IPS-15b (cell line): ENCODE measurements at regions not wholly inside any gene's neighbourhood (a gene's known extent, or its start where the extent isn't known, plus 50 kb on each side); places are given as distances from the start of the nearest gene placed in this dataset.
"Not testable (repeated sequence)": the region's sequence is repeated elsewhere in the genome, so short reads cannot be mapped to it uniquely, and the experiment has no call there.

ENCODE experiments used
- H3K27me3 ChIP-seq: one replicate; pipeline ENCODE4 v1.6.1; 2013; ENCODE audit warnings: low read length; ENCODE audit not compliant: control insufficient read depth, insufficient read depth
- H3K36me3 ChIP-seq: one replicate; pipeline ENCODE4 v1.6.1; 2013; ENCODE audit warnings: low read length; ENCODE audit not compliant: control insufficient read depth, insufficient read depth
- H3K4me1 ChIP-seq: one replicate; pipeline ENCODE4 v1.6.1; 2013; ENCODE audit warnings: mild to moderate bottlenecking, low read length; ENCODE audit not compliant: control insufficient read depth, insufficient read depth
- H3K4me3 ChIP-seq: one replicate; pipeline ENCODE4 v1.5.1; 2013; ENCODE audit warnings: low read depth, low read length
- H3K9ac ChIP-seq: one replicate; pipeline ENCODE4 v1.6.1; 2013; ENCODE audit warnings: low read depth, mild to moderate bottlenecking, low read length
- H3K9me3 ChIP-seq: one replicate; pipeline ENCODE4 v1.6.1; 2013; ENCODE audit warnings: mild to moderate bottlenecking, low read length; ENCODE audit not compliant: control insufficient read depth, insufficient read depth

GRCh38 chr5:25160891-25161290, 516.1 kb upstream of the CDH10 start:
- Histone ChIP-seq H3K36me3 (no peaks in the 10 kb centered on the region), H3K4me3 (no peak overlapping the region), H3K9ac (no peak overlapping the region), H3K27me3 (no peaks in the 10 kb centered on the region), H3K9me3 (no peaks in the 10 kb centered on the region), H3K4me1 (no peaks in the 10 kb centered on the region)

- no peak overlapping the region for H3K9ac ChIP-seq
- no peak overlapping the region for H3K4me3 ChIP-seq
These were observed 506.0 kb upstream of the CDH10 start for GRCh38 chr5:25150819-25151218.

GRCh38 chr5:25128606-25129005, 483.8 kb upstream of the CDH10 start:
- H3K36me3 ChIP-seq: no peaks in the 10 kb centered on the region
- H3K27me3 ChIP-seq: no peaks in the 10 kb centered on the region
- H3K4me3 ChIP-seq: no peak overlapping the region
- no peaks in the 10 kb centered on the region for H3K9me3 ChIP-seq
- H3K4me1 ChIP-seq: no peaks in the 10 kb centered on the region
- H3K9ac ChIP-seq: no peak overlapping the region

More at GRCh38 chr5:25150819-25151218, 506.0 kb upstream of the CDH10 start:
- Histone ChIP-seq H3K4me1 (no peaks in the 10 kb centered on the region), H3K9me3 (no peaks in the 10 kb centered on the region), H3K27me3 (no peaks in the 10 kb centered on the region), H3K36me3 (no peaks in the 10 kb centered on the region)

- Histone ChIP-seq H3K9ac (no peak overlapping the region), H3K4me3 (no peak overlapping the region)
These were observed 474.9 kb upstream of the CDH10 start for GRCh38 chr5:25119650-25120049.

GRCh38 chr5:25107853-25108252, 463.1 kb upstream of the CDH10 start:
- H3K27me3 ChIP-seq: no peaks in the 10 kb centered on the region
- H3K9me3 ChIP-seq: no peaks in the 10 kb centered on the region
- no peaks in the 10 kb centered on the region for H3K36me3 ChIP-seq
- peaks cover 2% of the 10 kb centered on the region for H3K4me1 ChIP-seq
- no peak overlapping the region for H3K4me3 ChIP-seq
- H3K9ac ChIP-seq: no peak overlapping the region

More at GRCh38 chr5:25119650-25120049, 474.9 kb upstream of the CDH10 start:
- Histone ChIP-seq H3K36me3 (no peaks in the 10 kb centered on the region), H3K27me3 (no peaks in the 10 kb centered on the region), H3K9me3 (no peaks in the 10 kb centered on the region), H3K4me1 (no peaks in the 10 kb centered on the region)

- Histone ChIP-seq H3K27me3 (no peaks in the 10 kb centered on the region), H3K9ac (no peak overlapping the region), H3K36me3 (no peaks in the 10 kb centered on the region), H3K9me3 (no peaks in the 10 kb centered on the region), H3K4me1 (no peaks in the 10 kb centered on the region), H3K4me3 (no peak overlapping the region)
These were observed 454.8 kb upstream of the CDH10 start for GRCh38 chr5:25099538-25099937.

GRCh38 chr5:25095261-25095660, 450.5 kb upstream of the CDH10 start:
- Histone ChIP-seq H3K27me3 (no peaks in the 10 kb centered on the region), H3K9ac (no peak overlapping the region), H3K4me1 (no peaks in the 10 kb centered on the region), H3K4me3 (no peak overlapping the region), H3K9me3 (no peaks in the 10 kb centered on the region), H3K36me3 (no peaks in the 10 kb centered on the region)

GRCh38 chr5:25094219-25094618, 449.4 kb upstream of the CDH10 start:
- no peaks in the 10 kb centered on the region for H3K36me3 ChIP-seq
- H3K4me3 ChIP-seq: no peak overlapping the region
- H3K9me3 ChIP-seq: no peaks in the 10 kb centered on the region
- no peaks in the 10 kb centered on the region for H3K4me1 ChIP-seq
- no peak overlapping the region for H3K9ac ChIP-seq
- H3K27me3 ChIP-seq: no peaks in the 10 kb centered on the region

GRCh38 chr5:25091921-25092320, 447.1 kb upstream of the CDH10 start:
- no peak overlapping the region for H3K4me3 ChIP-seq
- no peaks in the 10 kb centered on the region for H3K9me3 ChIP-seq
- no peaks in the 10 kb centered on the region for H3K4me1 ChIP-seq
- H3K9ac ChIP-seq: no peak overlapping the region
- no peaks in the 10 kb centered on the region for H3K27me3 ChIP-seq
- H3K36me3 ChIP-seq: no peaks in the 10 kb centered on the region

GRCh38 chr5:25090854-25091253, 446.1 kb upstream of the CDH10 start:
- H3K9me3 ChIP-seq: no peaks in the 10 kb centered on the region
- H3K36me3 ChIP-seq: no peaks in the 10 kb centered on the region
- H3K27me3 ChIP-seq: no peaks in the 10 kb centered on the region
- no peaks in the 10 kb centered on the region for H3K4me1 ChIP-seq
- no peak overlapping the region for H3K4me3 ChIP-seq
- no peak overlapping the region for H3K9ac ChIP-seq

GRCh38 chr5:25090275-25090674, 445.5 kb upstream of the CDH10 start:
- H3K36me3 ChIP-seq: no peaks in the 10 kb centered on the region

GRCh38 chr5:25088689-25089088, 443.9 kb upstream of the CDH10 start:
- H3K4me3 ChIP-seq, H3K36me3 ChIP-seq, H3K4me1 ChIP-seq, H3K9ac ChIP-seq, H3K27me3 ChIP-seq, H3K9me3 ChIP-seq: not testable (repeated sequence)

More at GRCh38 chr5:25090275-25090674, 445.5 kb upstream of the CDH10 start:
- Histone ChIP-seq H3K27me3 (no peaks in the 10 kb centered on the region), H3K9me3 (no peaks in the 10 kb centered on the region), H3K9ac (no peak overlapping the region), H3K4me1 (no peaks in the 10 kb centered on the region), H3K4me3 (no peak overlapping the region)

- not testable (repeated sequence) for H3K4me1 ChIP-seq, H3K9ac ChIP-seq, H3K27me3 ChIP-seq, H3K36me3 ChIP-seq, H3K9me3 ChIP-seq
- H3K4me3 ChIP-seq: peak overlapping the region; percentile 8
These were observed 438.5 kb upstream of the CDH10 start for GRCh38 chr5:25083261-25083660.
